GM12891 (cell line): ENCODE measurements at regions not wholly inside any gene's neighbourhood (a gene's known extent, or its start where the extent isn't known, plus 50 kb on each side); places are given as distances from the start of the nearest gene placed in this dataset.
"Not testable (repeated sequence)": the region's sequence is repeated elsewhere in the genome, so short reads cannot be mapped to it uniquely, and the experiment has no call there.

ENCODE experiments used
- DNase-seq: peaks from one replicate; pipeline ENCODE4 v3.0.0; 2011; ENCODE audit warnings: low spot score; ENCODE audit not compliant: insufficient read length
- FAIRE-seq: peaks from 2 replicates; lab custom pipeline; 2011; peaks lifted over from hg19 to GRCh38; lab: Jason Lieb, UNC
- PAX5 ChIP-seq: IDR thresholded peaks from 2 replicates; pipeline ENCODE4 v1.6.1; 2011; ENCODE audit warnings: low read length, moderate library complexity, mild to moderate bottlenecking; ENCODE audit not compliant: insufficient read depth, severe bottlenecking
- POLR2A ChIP-seq: IDR thresholded peaks from 2 replicates; pipeline ENCODE4 v1.6.1; 2011; ENCODE audit warnings: low read depth, low read length, control low read depth
- POLR2AphosphoS5 ChIP-seq: IDR thresholded peaks from 2 replicates; pipeline ENCODE4 v1.6.1; 2011; ENCODE audit warnings: low read depth, low read length, control low read depth
- POU2F2 ChIP-seq: IDR thresholded peaks from 2 replicates; pipeline ENCODE4 v1.6.1; 2011; ENCODE audit warnings: low read depth, mild to moderate bottlenecking, control low read depth, low read length, moderate library complexity
- SPI1 ChIP-seq: IDR thresholded peaks from 2 replicates; pipeline ENCODE4 v1.6.1; 2011; ENCODE audit warnings: low read depth, low read length, control low read depth
- TAF1 ChIP-seq: IDR thresholded peaks from 2 replicates; pipeline ENCODE4 v1.6.1; 2011; ENCODE audit warnings: low read depth, low read length, control low read depth

GRCh38 chr4:133584714-133585113 is 435.6 kb downstream of the PCDH10 start:
- FAIRE-seq (no peak), DNase-seq (no peak)
- no peak for TF ChIP-seq POLR2AphosphoS5
- TF ChIP-seq TAF1, result no peak
- no peak for TF ChIP-seq SPI1
- TF ChIP-seq POLR2A, result no peak
- no peak for TF ChIP-seq POU2F2
- TF ChIP-seq PAX5, result no peak

GRCh38 chr4:133581996-133582619 is 433.0 kb downstream of the PCDH10 start:
- no peak for TF ChIP-seq POLR2AphosphoS5
- TF ChIP-seq PAX5, result no peak
- no peak for TF ChIP-seq SPI1
- no peak for TF ChIP-seq POLR2A
- no peak for TF ChIP-seq TAF1
- no peak for TF ChIP-seq POU2F2
- DNase-seq (no peak), FAIRE-seq (no peak)

- FAIRE-seq, result no peak
- DNase-seq, result no peak
- TF ChIP-seq POLR2A (no peak), POLR2AphosphoS5 (no peak), PAX5 (no peak), POU2F2 (no peak), TAF1 (no peak), SPI1 (no peak)
Observed at GRCh38 chr4:133574248-133574647, 425.2 kb downstream of the PCDH10 start.

DNA sequence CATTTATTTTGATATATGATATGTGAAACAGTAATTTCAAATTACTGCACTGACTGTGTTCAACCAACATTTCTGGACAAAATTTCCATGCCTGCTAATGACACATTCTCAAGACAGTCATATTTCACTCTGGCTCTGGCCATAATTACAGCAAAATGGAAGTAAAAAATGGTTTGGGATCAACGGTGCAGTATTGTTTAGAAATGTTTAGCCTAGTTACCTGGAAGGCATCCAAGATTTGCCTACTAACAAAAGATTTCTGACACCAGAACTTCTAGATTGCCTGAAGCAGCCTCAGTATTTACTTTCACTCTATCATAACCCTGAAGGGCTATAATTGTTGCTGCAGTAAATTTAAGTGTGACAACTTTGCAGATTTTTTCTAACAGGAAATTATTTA is 416.3 kb downstream of the PCDH10 start:
- DNase-seq, result no peak
- TF ChIP-seq TAF1 (no peak), SPI1 (no peak), PAX5 (no peak), POLR2AphosphoS5 (no peak), POU2F2 (no peak), POLR2A (no peak)

GRCh38 chr4:133559987-133560386 is 410.9 kb downstream of the PCDH10 start:
- TF ChIP-seq POLR2A (no peak), POLR2AphosphoS5 (no peak), PAX5 (no peak), SPI1 (no peak), TAF1 (no peak), POU2F2 (no peak)
- FAIRE-seq, result no peak
- no peak for DNase-seq

More for the DNA sequence above, 416.3 kb downstream of the PCDH10 start:
- FAIRE-seq, result no peak

- no peak for FAIRE-seq
- no peak for DNase-seq
- TF ChIP-seq PAX5, result no peak
- TF ChIP-seq SPI1, result no peak
- TF ChIP-seq POU2F2, result no peak
Observed at GRCh38 chr4:133555671-133556070, 406.6 kb downstream of the PCDH10 start.

DNA sequence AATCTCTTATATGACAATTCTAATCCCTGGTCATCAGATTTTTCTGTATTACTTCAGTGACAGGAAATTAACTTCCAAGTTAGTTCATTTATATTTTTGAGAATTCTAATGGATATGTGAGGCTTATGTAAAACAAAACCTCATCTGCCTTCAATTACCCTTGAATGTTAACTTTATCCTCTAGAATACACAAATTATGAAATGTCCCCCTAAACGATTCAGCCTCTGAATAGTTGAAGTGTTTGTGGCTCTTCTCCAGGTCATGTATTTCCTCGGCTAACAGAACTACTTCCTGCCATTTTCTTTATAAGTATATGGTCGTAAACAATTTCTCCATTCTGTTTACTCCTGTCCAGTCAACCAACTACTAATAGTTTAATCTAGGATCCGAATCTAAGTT is 401.3 kb downstream of the PCDH10 start:
- DNase-seq (no peak), FAIRE-seq (no peak)
- no peak for TF ChIP-seq PAX5
- no peak for TF ChIP-seq TAF1
- no peak for TF ChIP-seq POLR2AphosphoS5
- TF ChIP-seq POLR2A, result no peak

DNA sequence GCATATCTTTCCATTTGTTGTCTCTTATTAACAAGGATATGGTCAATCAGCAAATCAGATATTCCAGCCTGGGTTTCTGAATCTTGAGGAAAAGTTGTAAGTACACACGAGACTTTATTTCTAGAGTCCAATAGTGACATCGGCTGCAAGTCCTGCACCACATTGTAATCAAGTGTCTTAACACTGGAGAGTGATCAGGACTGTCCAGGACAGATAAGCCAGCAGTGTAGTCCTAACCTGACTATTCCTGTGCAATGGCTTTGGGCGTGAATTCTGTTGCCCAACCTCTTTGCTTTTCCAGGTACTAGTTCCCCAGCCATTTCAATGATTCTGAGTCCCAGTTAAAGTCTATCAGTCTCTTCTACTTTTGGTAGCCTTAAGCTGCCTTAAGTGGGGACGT is 395.0 kb downstream of the PCDH10 start:
- FAIRE-seq (no peak), DNase-seq (no peak)
- TF ChIP-seq PAX5 (no peak), TAF1 (no peak), POLR2AphosphoS5 (no peak), POU2F2 (no peak), SPI1 (no peak), POLR2A (no peak)

DNA sequence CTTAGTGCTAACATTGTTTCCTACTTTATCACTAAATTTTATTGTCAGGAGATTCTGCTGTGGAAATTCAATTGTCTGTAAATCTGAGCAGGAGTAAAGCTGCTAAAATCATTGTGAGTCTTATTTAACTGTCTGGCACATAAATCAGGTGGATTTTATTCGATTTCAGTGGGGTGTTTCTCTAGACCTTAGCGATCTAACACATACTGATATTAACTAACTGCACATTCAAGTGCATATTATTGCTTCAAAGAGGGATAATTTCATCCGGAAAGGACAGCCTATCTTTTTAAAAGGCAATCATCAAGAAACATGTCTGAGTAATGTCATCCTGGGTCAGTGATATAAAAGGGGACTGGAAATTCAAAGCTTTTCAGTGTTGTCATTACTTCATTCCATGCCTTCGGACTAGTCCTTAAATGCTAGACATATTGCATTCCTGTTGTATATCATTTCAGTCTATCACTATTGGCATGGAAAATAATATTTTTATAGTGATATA is 388.7 kb downstream of the PCDH10 start:
- FAIRE-seq, result no peak
- no peak for DNase-seq
- TF ChIP-seq POU2F2, result no peak

GRCh38 chr4:133534224-133534623 is 385.1 kb downstream of the PCDH10 start:
- DNase-seq, FAIRE-seq: not testable (repeated sequence)

DNA sequence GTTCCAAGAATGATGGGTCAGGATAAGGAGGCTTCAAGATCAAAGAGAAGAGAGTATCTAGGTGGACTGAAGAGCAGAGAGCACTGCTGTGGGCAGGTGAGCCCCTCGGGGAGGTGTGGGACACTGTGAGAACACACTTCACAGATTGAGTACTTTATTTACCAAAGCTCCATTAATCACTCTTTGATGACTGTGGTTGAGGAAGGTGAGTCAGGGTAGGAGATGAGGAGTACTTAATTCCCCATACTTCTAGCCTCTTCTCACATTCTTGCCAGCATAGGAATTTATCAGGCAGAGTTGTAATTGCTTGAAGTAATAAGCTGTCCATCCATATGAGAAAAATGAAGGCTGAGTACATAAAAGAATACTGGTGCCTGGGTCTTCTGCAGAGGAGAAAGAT is 375.3 kb downstream of the PCDH10 start:
- no peak for DNase-seq
- FAIRE-seq, result no peak
- TF ChIP-seq PAX5, result no peak
